ENCODE measurements at regions not wholly inside any gene's neighbourhood (a gene's known extent, or its start where the extent isn't known, plus 50 kb on each side); places are given as distances from the start of the nearest gene placed in this dataset.

DNA sequence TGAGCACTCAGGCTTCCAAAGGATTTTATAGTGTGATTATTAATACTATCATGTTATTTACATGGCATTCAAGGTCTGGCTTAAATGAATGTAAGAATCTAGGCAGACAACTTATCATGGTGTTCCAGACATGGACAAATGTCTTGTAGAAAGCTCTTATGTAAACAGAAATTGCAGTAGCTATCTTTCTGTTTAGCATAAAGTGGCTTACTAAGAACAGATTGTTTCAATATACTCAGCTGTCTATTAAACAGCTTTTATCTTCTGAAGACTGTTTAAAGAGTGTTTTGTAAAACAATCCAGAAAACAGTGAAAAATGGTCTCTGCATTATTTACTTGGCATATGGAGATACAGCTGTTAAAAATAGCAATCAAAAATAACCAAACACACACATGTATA is 1061.8 kb upstream of the SEL1L start:
- Mint-ChIP-seq H3K36me3 (ENCODE audit: low read depth) (no peaks in the 10 kb centered on the region), H3K9me3 (peaks cover 24% of the 10 kb centered on the region), H3K27me3 (no peaks in the 10 kb centered on the region), H3K4me3 (no peak overlapping the region), H3K4me1 (no peaks in the 10 kb centered on the region), H3K27ac (no peak overlapping the region)
- no peak for ATAC-seq (replicated peaks)

DNA sequence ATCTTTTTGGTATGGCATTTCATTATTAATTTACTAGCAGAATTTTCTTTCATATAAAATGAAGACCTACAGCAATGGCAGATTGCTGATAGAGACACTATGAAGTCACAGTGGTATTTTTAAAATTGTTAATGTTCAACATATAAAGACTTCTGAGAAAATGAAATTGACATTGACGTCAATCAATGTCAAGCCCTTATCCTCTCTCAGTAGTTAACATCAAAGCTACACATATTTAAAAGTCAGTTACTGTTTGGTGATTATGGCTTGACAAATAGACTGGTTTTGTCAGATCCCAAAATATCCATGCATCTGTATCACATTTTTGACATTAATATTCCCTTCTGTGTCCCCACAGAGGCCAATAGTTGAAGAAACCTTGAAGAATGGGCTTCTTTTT is 1069.1 kb upstream of the SEL1L start:
- H3K9me3 Mint-ChIP-seq: peaks cover 15% of the 10 kb centered on the region
- no peaks in the 10 kb centered on the region for H3K4me1 Mint-ChIP-seq
- no peak overlapping the region for H3K27ac Mint-ChIP-seq
- no peak for ATAC-seq (replicated peaks)
- H3K36me3 Mint-ChIP-seq (ENCODE audit: low read depth): no peaks in the 10 kb centered on the region
- H3K27me3 Mint-ChIP-seq: no peaks in the 10 kb centered on the region
- H3K4me3 Mint-ChIP-seq: no peak overlapping the region

DNA sequence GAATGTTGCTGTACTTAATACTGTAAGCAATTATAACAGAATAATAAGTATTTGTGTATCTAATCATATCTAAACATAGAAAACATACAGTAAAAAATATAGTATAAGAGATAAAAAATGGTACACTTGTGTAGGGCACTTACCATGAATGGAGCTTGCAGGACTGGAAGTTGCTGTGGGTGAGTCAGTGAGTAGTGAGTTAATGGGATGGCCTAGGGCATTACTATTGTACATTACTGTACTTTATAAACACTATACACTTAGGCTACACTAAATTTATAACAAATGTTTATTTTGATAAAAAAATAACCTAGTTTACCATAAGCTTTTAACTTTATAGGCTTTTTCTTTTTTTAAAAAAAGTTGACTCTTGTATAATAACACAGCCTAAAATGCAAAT is 1071.2 kb upstream of the SEL1L start:
- no peak for ATAC-seq (replicated peaks)
- no peak overlapping the region for H3K27ac Mint-ChIP-seq
- H3K4me3 Mint-ChIP-seq: no peak overlapping the region
- H3K27me3 Mint-ChIP-seq: no peaks in the 10 kb centered on the region
- peaks cover 6% of the 10 kb centered on the region for H3K9me3 Mint-ChIP-seq
- H3K4me1 Mint-ChIP-seq: no peaks in the 10 kb centered on the region
- no peaks in the 10 kb centered on the region for H3K36me3 Mint-ChIP-seq (ENCODE audit: low read depth)

DNA sequence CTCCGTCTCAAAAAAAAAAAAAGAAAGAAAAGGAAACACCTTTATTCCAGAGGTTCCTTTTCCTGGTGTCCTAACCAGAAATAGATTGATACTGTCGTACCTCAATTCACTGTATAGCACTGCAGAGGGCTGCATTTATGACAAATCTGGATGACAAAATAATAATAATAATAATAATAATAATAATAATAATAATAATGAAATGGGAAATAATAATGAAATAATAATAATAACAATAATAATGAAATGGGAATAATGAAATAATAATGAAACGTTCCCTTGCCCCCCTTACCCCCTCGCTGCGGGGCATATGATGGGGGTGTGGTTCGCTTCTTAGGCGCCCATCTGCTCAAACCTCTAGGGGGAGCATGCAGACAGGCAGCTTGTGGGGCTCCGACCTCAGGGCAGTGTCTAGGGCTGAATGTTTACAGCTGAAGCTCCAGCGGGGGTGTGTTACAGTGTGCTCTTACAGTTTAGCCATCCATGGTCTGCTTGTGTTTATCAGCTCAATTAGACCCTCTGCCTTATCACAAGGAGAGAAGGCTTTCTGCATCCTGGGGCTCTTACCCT is 1088.3 kb upstream of the SEL1L start:
- no peaks in the 10 kb centered on the region for H3K27me3 Mint-ChIP-seq
- no peak overlapping the region for H3K4me3 Mint-ChIP-seq
- no peak for ATAC-seq (replicated peaks)
- H3K27ac Mint-ChIP-seq: no peak overlapping the region
- H3K4me1 Mint-ChIP-seq: no peaks in the 10 kb centered on the region
- no peaks in the 10 kb centered on the region for H3K36me3 Mint-ChIP-seq (ENCODE audit: low read depth)
- peaks cover 15% of the 10 kb centered on the region for H3K9me3 Mint-ChIP-seq

DNA sequence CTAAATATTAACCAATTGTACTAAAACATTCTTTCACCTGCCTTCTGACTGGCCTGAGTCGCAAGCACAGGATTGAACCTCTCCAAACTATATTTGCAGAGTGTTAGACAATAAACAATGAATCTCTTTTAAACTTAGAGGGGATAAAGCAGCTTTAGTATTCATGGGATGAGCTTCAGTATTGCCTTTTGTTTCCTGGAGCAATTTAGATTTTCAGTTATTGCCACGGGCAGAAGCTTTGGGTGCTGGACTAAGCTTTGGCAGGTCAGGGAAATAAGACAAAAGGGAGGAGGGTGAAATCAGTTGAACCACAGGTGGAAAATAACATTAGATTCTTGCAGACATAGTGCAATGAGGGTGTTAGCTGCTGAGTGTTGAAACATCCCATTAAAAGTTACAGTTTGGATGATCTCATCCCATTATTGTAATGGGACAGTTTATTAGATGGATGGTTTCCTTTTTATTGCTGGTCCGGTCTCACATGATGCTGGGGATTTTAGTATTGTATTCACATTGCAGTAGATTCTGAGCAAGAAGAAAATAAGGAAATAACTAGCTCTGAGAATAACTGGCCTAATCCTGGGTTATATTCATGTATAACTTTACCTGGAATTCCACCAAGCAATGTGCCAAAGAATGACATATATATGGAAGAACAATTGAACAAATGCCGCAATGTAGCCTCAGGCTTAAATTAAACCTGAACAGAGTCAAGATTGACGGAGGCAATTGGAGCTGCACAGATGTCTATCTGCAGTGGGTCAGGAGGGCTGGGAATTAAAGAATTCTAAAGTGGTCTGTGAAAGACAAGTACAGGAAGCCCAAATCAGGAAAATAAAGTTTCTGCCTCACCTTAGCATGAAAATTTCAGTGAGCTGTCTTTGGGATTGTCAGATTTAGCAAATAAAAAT is 1092.8 kb upstream of the SEL1L start:
- H3K27ac Mint-ChIP-seq: no peak overlapping the region

DNA sequence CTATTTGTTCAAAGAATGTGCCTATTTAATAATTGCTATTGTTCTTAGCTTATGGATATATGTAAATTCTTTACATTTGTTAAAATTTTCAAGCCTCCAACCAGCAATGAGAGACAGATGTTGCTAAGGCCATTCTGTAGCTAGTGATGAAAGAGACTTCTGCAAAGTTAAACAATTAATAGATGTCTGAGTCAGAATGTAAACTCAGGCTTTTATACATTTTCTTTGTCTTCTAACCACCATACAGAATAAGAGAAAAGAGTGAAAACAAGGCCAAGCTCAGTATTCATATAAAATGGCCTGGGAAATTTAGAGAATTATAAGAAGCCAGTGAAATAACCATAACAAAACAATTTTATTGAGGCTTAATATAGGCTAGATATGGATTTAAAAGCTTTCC is 1102.3 kb upstream of the SEL1L start:
- Mint-ChIP-seq H3K4me1 (no peaks in the 10 kb centered on the region), H3K4me3 (no peak overlapping the region), H3K27me3 (no peaks in the 10 kb centered on the region), H3K36me3 (ENCODE audit: low read depth) (no peaks in the 10 kb centered on the region), H3K27ac (no peak overlapping the region), H3K9me3 (peaks cover 10% of the 10 kb centered on the region)
- no peak for ATAC-seq (replicated peaks)

More for the DNA sequence above, 1092.8 kb upstream of the SEL1L start:
- Mint-ChIP-seq H3K9me3 (peaks cover 24% of the 10 kb centered on the region), H3K36me3 (ENCODE audit: low read depth) (no peaks in the 10 kb centered on the region), H3K27me3 (no peaks in the 10 kb centered on the region), H3K4me3 (no peak overlapping the region), H3K4me1 (no peaks in the 10 kb centered on the region)
- ATAC-seq (replicated peaks): no peak

DNA sequence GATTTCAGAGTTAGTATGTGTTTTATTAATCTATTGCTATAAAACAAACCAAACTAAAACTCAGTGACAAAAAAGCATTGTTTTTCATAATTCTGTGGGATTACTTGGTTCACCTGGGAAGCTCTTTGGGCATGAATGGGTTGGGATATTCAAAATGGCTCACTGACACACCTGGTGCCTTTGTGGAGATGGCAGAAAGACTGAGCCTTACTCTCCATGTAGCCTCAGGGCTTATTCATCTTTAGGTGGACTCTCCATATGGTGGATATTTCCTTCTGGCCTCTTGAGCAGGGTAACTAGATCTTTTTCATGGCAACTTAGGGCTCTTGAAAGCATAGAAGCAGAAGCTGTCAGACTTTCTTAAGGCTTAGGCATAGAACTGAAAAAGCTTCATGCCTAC is 1102.8 kb upstream of the SEL1L start:
- H3K36me3 Mint-ChIP-seq (ENCODE audit: low read depth): no peaks in the 10 kb centered on the region
- H3K4me3 Mint-ChIP-seq: no peak overlapping the region
- H3K27me3 Mint-ChIP-seq: no peaks in the 10 kb centered on the region
- H3K27ac Mint-ChIP-seq: no peak overlapping the region
- peaks cover 7% of the 10 kb centered on the region for H3K9me3 Mint-ChIP-seq
- no peak for ATAC-seq (replicated peaks)
- H3K4me1 Mint-ChIP-seq: no peaks in the 10 kb centered on the region

DNA sequence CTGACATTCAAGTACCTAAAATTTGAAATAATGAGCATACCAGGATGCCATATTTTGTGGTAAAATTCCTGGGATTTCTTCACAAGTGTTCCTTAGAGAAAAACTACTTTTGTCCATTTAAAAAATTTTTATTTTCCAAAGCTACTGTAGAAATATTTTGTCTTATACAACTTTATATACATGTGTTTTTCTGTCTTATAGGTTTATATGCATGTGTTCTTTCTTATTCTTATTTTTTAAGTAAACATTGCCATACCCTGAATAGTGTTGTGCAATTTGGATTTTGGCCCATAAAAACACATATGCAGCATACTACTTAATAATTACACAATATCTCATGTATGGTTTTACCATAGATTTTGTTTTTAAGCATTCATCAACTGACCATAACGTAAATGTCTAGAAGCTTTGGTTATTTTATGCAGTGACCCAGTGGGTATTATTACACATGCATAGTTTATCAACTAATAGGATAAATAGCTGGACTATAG is 1107.4 kb upstream of the SEL1L start:
- no peak for ATAC-seq (replicated peaks)
- Mint-ChIP-seq H3K27ac (no peak overlapping the region), H3K4me1 (no peaks in the 10 kb centered on the region), H3K27me3 (no peaks in the 10 kb centered on the region), H3K4me3 (no peak overlapping the region), H3K36me3 (ENCODE audit: low read depth) (no peaks in the 10 kb centered on the region), H3K9me3 (peaks cover 7% of the 10 kb centered on the region)

DNA sequence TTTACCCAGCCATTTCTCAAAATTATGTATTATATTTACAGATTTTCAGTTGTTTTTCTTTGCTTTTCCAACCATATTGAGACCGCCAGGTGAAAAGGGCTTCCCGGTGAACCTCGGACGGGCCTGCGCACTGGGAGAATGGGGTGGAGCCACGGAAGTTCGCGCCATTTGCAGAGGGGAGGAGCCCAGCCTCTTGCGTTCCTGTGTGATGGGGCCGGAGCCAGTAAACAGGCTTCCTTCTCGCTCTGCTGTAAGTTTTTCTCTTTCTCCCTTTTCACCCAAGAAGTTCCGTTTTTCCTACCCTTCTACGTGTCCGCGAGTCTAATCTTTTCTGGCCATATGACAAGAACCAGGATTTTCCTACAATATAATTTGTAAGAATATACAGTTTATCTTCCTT is 1108.8 kb upstream of the SEL1L start:
- Mint-ChIP-seq H3K4me1 (no peaks in the 10 kb centered on the region), H3K36me3 (ENCODE audit: low read depth) (no peaks in the 10 kb centered on the region), H3K4me3 (no peak overlapping the region), H3K27ac (no peak overlapping the region), H3K9me3 (peaks cover 8% of the 10 kb centered on the region), H3K27me3 (no peaks in the 10 kb centered on the region)
- no peak for ATAC-seq (replicated peaks)

DNA sequence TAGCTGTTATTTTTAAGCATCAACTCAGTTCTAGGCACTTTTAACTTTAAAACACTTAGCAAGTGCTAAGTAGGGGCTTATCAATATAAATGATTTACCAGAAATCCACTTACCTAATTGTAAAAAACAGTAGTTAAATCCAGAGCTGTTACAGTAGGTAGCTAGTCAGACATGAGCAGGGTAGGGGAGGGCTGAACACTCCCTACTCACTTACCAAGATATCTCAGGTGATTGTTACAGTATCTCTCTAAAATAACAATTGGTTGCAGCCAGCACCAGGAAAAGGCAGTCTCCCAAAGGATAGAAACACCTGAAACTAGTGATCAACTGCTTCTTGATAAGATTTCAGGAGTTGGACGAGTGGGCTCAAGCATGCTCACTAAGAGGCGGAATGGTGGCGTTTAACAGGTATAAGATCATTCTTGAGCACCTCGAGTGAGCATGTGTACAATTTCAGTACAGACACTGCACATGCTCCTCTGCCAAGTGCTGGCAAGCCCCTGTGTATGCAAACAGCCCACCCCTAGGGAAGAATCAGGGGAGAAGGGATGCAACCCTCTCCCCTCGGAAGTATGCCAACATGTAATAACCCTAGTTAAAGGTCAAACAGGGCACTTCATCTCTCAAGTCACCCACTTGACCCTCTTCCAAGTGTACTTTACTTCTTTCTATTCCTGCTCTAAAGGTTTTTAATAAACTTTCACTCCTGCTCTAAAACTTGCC is 1113.6 kb upstream of the SEL1L start:
- H3K4me3 Mint-ChIP-seq: no peak overlapping the region
- H3K4me1 Mint-ChIP-seq: no peaks in the 10 kb centered on the region
- peaks cover 11% of the 10 kb centered on the region for H3K9me3 Mint-ChIP-seq
- no peak overlapping the region for H3K27ac Mint-ChIP-seq
- H3K36me3 Mint-ChIP-seq (ENCODE audit: low read depth): no peaks in the 10 kb centered on the region
- H3K27me3 Mint-ChIP-seq: no peaks in the 10 kb centered on the region
- no peak for ATAC-seq (replicated peaks)

DNA sequence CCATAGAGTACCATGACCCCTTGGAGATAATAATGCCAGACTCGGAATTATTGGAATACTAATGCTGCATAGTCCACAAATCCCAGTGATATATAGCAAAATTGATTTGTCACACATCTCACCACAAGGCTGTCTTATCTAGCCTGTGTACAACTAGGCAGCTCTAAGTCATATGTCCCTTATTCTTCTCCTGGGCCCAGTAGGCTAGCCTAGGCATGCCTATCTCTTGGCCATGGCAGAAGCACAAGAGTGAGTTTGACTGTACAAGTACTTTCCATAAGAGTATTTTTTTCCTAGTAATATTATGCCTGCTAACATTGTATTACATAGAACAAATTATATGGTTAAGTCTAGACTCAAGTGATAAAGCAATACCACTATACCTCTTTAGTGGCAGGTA is 1122.1 kb upstream of the SEL1L start:
- Mint-ChIP-seq H3K9me3 (peaks cover 7% of the 10 kb centered on the region), H3K27ac (no peak overlapping the region), H3K36me3 (ENCODE audit: low read depth) (no peaks in the 10 kb centered on the region), H3K4me1 (no peaks in the 10 kb centered on the region), H3K4me3 (no peak overlapping the region), H3K27me3 (no peaks in the 10 kb centered on the region)
- no peak for ATAC-seq (replicated peaks)

DNA sequence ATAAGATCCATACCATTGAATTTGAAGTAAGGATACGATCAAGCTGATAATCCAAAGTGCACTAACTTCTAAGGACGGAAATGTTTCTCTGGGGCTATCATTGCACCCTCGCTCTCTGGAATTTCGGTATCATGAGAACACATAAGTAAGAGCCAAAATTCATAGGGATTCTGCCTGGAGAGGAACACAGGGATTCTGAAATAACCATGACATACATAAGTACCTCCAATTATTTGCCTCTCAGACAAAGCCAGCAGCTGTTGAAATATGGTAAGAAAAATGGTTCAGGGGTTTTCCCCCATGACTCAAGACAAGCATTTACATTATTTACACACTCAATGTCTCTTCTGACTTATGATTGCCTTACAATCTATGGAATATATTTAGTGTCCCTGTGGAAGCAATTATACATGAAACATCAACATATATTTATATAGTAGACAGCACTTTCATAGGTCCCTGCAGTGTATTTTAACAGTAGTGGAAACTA is 1123.6 kb upstream of the SEL1L start:
- Mint-ChIP-seq H3K9me3 (peaks cover 4% of the 10 kb centered on the region), H3K27ac (no peak overlapping the region), H3K4me1 (no peaks in the 10 kb centered on the region), H3K27me3 (no peaks in the 10 kb centered on the region), H3K36me3 (ENCODE audit: low read depth) (no peaks in the 10 kb centered on the region), H3K4me3 (no peak overlapping the region)
- ATAC-seq (replicated peaks): no peak

DNA sequence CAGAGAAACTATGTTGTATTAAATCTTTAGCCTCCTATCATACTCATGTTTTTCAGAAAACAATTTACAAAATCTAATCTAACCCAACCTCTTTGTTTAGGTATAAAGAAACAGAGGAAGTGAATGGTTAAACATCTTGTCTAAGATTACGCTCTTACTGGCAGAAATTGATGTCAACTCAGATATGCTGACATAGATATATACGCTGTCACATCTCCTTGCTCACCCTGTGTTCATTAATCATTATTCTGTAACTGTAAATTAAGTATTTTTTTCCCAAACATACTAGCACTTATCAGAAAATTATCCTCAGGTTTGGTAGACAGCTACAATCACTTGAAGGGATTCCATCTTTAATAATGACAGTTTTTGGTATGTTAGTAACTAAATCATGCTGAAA is 1127.6 kb upstream of the SEL1L start:
- ATAC-seq (replicated peaks): no peak
- Mint-ChIP-seq H3K9me3 (peaks cover 5% of the 10 kb centered on the region), H3K4me1 (no peaks in the 10 kb centered on the region), H3K27me3 (no peaks in the 10 kb centered on the region), H3K36me3 (ENCODE audit: low read depth) (no peaks in the 10 kb centered on the region), H3K27ac (no peak overlapping the region), H3K4me3 (no peak overlapping the region)

DNA sequence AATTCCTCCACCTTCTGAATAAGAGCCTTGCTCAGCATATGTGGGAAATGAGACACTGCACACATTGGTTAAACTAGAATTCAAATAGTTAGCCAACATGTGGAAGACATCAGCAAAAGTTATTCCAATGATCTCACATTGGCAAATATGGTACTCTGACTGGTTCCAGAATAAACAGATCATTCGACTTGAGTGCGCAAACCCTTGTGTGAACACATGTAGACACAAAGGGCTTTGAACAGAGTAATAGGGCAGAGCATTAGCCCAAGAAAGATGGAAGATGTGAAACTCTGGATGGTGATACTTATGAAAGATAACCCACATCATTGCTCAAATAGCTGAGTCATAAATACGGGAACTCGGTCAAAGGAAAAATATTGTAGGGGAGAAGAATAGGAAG is 1133.4 kb upstream of the SEL1L start:
- Mint-ChIP-seq H3K9me3 (peaks cover 11% of the 10 kb centered on the region), H3K36me3 (ENCODE audit: low read depth) (no peaks in the 10 kb centered on the region), H3K4me3 (no peak overlapping the region), H3K27ac (no peak overlapping the region), H3K27me3 (no peaks in the 10 kb centered on the region), H3K4me1 (no peaks in the 10 kb centered on the region)
- no peak for ATAC-seq (replicated peaks)

DNA sequence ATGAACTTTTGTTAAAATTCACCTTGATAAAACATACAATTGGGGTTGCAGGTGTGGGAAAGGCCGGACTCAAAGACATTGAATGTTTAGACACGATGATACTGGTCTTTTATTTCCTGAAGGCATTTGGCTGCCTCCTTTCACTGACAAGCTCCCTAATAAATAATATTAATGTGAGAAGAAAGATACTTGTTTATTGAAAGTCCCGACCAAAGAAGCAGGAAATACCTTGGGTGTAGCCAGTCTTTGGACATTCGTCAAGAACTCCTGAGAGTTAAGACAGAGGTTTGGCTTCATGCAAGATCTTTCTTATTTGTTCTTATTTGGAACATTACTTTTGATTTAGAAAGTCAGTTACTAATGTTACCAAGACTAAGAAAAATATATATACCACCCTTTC is 1133.8 kb upstream of the SEL1L start:
- Mint-ChIP-seq H3K36me3 (ENCODE audit: low read depth) (no peaks in the 10 kb centered on the region), H3K4me1 (no peaks in the 10 kb centered on the region), H3K27me3 (no peaks in the 10 kb centered on the region), H3K9me3 (peaks cover 11% of the 10 kb centered on the region), H3K27ac (no peak overlapping the region), H3K4me3 (no peak overlapping the region)
- ATAC-seq (replicated peaks): no peak
